ENCODE measurements at regions not wholly inside any gene's neighbourhood (a gene's known extent, or its start where the extent isn't known, plus 50 kb on each side); places are given as distances from the start of the nearest gene placed in this dataset.

DNA sequence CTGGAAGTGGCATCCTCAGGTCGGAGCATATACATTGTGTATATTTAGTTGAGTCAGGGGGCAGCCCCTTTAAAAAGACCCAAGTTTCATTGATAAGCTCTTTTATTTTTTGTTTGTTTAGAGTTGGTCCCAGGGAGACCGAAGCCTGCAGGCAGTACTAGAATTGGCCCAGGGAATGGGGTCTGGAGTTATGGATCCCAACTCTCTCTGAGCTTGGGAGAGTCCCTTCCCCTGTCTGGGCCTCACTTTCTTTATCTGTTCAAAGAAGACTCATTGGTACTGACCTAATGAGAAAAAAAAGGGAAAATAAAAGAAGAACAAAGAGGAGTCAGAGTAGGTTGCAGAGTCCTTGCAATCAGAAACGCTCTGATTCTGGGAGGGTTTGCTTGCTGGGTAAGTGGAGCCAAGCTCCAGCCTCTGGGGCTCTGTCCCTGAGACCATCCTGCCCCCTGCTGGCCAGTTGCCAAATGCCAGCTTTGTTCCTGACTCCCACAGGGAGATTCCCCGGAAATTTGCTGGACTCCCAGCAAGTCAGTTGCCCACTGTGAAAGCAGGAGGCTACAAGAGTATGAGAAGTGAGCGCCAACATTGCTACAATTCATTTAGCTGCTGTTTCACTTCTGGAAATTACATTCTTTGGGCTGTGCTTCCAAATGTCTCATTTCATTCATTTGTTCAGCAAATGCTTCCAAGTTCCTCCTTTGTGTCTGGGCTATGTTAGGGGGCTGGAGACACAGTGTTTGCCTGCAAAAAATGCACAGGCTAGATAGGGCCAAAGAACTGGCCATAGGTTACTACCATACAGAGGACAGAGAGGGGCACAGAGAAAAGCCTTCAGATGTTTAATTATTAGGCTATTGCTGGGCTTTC lies 156.2 kb downstream of the MELK start:
- DNase-seq = peak; percentile 81

DNA sequence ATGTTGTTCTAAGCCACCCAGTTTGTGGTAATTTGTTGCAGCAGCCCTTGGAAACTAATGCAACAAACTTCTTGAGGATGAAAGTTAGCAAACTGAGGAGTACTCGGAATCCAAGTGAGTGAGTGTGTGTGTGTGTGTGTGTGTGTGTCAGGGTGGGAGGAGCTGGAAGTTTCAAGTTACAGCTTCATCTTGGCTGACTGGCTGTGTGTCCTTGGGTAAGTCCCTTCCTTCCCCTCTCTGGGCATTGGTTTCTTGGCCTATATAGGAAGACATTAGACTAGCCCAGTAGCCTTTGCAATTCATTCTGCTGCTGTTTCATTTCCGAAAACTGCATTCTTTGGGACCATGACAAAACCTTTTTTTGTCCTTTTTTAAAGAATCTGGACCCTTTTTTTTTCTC lies 157.2 kb downstream of the MELK start:
- no peak for DNase-seq

DNA sequence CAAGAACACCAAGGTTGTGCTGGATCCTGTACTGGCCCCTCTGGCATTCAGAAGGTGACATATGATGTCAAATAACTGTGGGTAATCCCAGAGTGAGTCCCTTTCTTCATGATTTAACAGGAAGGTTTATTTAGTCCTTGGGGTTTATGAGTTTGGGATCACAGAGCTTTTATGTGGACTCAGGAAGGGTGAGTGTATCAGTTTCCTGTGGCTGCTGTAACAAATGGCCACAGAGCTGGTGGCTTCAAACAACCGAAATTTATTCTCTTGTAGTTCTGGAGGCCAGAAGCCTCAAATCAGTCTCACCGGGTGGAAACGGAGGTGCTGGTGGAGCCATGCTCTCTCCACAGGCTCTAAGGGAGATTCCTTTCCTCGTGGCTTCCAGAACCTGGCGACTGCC lies 157.7 kb downstream of the MELK start:
- no peak for DNase-seq

DNA sequence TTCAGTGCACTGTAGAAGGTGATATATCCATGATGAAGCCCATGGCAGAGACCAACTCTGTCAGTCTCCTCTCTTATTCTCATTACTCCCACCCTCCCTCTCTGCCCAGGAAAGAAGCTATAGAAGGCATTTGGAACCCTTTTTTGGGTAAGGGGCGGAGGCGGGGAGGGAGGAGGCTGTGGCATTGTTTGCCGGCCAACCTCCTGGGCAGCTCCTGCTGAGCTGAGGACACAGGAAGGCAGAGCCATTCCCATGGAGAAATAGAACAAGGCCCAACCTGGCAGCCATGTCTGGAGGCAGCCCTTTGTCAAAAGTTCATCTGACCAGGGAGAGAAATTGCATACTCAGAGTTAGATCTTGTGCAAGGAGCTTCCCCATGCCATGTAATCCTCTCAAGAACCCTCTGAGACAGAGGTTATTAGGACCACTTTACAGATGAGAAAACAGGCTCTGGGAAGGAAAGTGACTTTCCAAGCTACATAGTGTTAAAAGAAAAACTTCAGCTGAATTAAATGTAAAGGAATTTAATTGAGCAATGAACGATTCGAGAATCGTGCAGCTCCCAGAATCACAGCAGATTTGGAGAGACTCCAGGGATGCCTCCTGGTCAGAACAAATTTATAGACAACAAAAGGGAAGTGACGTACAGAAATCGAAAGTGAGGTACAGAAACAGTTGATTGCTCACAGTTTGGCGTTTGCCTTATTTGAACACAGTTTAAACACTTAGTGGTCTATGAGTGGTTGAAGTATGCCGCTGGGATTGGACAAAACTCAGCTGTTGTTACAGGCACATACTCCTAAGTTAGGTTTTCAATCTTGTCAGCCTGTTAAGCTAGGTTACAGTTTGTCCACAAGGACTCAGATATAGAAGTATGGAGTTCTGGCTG lies 158.6 kb downstream of the MELK start:
- no peak for DNase-seq

DNA sequence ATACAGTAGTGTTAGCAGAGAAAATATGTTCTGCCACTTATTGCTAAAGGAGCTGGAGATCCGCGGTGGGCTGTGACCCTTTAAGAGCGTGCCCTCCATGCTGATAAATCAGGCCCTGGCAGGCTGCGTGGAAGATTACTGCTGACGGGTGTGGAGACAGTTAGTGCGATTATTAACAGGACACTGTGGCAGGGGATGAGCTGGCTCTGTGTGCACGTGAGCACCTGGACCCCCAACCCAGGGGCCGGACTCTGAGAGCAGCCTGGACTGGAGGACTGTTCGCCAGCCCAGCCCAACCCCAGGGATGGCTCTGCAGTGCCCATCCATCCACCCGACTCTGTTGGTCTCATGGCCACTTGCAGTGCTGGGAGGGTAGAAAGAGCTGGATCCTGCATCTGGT lies 162.0 kb downstream of the MELK start:
- no peak for DNase-seq

DNA sequence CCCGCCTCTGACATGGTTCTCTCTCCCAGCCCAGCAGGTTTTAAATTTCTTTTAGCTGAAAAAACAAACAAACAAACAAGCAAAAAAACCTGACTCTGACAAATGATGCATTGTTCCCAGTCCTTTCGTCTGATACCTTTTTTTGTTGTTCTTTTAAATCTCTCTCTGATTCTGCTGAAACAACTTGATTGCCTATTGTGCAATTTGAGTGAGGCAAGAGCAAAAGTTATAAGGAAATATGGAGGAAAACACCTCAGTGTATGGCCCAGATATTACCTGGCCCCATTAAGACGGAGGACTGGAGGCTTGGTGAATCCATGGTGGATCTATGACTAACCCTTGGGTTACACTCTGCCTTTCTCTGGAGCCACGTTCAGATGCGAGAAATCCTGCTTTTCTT lies 164.0 kb downstream of the MELK start:
- no peak for DNase-seq

DNA sequence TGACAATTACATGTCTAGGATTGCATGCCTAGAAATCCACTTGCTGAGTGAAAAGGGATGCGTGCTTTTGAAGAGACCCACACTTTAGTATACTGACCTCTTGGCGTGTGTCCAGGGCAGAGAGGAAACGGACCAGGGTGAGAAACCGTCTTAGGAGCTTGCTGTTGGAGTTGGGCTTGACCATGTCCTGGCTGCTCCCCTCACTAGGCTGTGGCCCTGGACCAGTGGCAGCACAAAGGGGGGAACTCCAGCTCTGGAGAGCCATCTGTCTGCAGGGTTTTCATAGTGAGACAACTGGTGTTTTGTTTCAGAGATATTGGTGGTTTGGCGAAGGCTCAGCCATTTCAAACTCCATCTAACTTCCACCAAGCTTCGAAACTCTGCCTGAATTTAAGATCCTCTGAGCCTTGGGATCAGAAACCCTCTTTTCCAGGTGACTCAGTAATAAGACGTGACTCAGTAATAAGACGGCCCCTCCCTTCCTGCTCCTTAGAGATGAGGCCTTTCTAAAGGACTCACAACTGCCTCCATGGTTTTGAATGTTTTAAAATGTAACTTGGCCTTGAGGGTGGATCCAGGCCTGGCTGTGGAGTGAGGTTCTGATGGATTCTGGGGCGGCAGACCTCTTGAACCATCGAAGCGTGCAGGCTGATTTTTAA lies 165.8 kb downstream of the MELK start:
- DNase-seq = no peak

DNA sequence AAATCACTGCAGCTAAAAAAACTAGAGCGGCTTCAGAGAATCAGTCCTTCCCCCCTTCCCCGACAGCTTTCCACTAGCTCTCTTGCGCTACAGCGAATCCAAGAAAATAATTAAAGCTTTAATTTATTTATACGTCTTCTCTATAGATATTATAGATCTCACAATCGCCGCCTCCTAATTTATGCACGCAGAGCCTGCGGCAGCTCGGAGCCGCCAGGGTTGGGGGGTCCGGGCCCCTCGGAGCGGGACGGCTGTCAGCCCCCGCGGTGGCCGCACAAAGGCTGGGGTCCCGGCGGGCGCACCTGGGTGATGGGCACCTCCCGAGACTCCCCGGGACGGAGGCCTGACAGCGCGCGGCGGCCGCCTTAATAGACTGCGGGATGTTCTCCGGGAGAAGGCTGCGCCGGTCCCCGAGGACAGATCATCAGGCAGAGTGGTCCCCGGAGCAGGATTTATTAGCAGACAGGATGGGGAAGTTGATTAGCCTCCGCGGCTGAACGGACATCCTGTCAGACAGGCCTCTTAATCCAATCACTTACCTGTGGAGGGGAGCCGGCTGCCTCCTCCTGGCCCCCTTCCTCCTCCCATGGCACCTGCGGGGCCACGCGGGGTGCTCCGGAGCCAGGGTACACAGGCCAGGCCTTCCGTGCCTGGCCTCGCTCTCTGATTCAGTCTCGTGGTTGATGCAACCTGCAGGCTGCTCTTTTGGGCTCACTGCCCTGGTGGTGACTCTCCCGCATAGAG lies 166.8 kb downstream of the MELK start:
- no peak for DNase-seq

DNA sequence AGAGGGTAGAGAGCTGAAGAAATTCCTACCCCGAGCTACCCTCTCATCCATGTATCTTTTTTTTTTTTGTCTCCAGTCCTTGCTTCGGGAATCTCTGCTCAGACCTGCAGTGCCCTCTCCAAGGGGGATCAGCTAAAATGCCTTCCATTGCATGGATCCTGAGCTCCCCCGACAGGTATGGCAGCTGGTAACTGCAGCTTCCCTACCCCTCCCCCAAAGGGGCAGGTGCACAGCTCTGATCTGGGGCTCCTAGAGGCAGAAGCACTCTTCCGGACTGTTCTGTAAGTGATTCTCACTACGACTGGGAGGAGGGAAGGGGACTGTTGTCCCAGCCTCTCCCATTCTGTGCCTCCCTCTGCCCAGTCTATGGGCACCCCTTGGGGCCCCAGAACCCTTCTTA lies 169.6 kb downstream of the MELK start:
- no peak for DNase-seq

DNA sequence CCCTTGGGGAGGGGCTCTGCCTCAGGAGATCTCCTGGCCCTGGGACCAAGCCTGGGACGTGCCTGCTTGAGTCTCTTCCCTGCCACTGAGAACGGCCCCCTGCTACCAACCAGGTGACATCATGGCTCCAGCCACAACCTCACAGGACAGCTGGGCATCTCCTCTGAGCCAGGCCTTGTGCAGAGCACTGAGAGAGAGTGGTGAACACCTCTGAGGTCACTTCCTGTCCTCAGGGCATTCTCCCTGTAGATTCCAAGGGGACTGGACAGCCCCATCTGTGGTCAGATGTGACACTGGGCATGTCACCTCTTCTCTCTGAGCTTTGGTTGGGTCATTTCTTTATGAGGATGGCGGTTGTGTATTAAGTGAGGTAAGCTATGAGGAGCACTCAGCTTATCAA lies 172.0 kb downstream of the MELK start:
- DNase-seq = no peak

DNA sequence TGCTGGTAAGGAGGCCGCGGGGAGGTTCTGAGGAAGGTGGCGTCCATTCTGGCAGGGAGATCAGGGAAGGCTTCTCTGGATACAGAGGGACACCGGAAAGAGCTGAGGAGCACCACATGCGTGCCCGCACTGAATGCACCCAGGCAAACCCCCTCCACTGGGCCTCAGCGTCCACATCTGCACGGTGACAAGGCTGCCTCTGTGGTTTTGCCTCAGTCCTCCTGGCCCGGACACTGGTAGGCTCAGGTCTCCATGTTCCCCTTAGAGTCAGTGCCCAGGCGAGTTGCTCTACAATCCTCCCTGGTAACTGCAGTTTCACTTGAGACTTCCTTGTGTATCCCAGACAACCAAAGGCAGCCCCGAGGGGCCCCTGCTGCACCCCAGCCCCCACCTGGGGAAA lies 173.3 kb downstream of the MELK start:
- no peak for DNase-seq

DNA sequence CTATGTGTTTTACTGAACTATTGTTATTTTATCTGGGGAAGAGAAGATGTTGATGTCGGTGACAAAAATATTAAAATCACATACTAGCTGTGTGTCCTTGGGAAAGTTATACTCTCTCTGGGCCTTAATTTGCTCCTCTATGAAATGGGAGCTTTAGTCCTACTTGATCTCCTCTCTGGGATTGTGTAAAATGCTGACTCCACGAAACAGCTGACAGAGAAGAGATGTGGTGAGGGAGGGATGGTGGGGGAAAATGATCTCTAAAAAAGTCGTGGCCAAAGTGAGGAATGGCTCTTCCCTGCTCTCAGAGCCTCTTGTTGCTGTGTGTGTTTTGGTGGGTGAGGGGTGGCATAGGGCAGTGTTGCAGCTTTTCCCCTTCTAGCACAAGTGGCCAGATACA lies 173.7 kb downstream of the MELK start:
- no peak for DNase-seq

DNA sequence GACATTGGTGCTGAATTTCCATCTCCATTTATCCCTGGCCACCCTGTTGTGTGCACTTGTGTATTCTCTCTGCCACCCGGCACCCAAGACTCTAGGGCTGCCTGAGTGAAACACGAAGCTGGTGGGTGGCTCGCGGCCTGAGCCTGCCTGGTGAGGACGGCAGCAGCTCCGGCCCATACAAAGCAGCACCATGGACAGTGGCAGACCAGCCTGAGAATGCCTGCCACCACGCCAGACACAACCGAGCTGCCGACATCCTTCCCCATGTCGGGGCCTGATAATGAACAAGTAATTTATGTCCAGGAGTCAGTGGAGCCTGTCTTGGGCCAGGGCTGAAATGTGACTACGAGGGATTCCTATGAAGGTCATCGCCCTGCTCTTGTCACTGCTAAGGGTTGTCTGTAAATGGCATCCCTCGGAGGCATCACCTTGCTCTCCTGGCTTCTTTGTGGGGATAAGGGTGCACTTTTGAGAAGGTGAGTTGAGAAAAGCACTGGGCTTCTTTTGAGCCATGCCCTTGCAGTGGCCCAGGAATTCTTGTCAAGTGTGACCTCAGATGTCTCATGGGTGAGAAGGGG lies 175.7 kb downstream of the MELK start:
- DNase-seq = no peak

DNA sequence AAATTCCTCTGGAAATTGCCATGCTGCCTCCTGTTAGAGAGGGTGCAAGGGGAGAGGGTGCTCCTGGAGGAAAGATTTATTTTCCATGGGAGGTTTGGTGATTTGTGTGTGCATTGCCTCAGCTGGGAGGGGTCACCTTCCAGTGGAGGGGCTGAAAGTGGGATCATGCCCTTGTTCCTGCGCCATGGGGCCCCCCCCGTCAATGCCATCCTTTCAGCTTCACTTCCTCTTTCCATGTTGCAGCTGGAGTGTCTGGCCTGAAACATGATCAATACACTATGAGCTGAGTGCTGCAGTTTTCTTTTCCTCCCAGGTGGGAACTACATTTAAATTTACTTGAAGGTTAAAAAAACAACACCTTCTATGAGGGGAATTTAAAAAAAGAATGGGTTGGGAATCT lies 176.8 kb downstream of the MELK start:
- DNase-seq = no peak

DNA sequence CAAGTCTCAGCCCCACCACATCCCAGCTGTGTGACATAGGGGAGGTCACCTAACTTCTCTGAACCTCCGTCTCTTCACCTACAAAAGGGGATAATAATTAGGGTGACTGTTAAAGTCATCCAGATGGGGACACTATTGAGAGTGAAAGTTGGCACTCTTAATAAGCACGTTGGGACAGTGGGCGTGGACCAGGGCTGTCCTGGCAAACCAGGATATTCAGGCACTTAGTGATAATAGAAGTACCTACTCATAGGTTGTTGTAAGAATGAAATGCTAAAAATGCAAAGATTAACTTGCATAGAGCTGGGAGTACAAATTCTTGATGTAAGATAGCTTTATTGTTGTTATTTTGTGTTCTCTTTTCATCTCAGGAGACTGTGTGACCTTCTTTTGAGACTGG lies 177.9 kb downstream of the MELK start:
- no peak for DNase-seq

DNA sequence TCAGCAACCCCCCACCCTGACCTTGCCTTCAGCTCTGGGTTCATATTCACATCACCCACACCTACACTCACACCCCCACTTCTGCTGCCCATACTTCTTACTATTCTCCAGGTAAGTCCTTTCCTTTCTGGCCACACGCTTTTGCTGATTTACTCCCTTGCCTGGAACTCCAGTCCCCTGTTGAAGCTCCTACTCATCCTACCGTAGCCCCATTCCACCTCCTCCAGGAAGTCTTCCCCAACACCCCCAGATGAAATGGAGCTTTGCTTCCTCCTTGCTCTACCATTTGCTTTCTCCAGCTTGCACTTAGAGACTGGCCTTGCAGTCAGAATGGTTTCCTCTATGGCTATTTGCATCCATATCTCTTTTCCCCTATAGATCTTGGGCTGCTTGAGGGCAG lies 182.3 kb downstream of the MELK start:
- no peak for DNase-seq

DNA sequence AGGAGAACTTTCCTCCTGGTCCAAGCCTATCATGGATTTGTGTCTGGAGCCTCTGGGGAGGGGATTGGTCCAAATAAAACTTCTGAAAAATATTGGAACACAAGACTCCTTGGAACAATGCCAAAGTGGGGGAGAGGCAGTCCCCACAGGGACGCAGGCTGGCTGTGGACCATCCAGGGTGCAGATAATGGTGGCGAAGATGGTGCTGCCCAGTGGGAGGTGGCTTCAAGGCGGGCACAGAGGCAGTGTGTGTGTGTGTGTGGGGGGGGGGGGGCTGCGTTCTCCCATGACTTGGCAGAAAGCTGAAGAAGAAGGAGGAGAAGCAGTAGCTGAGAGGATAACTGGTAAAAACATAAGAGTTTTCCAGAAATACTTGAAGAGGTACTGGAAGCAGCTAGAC lies 186.4 kb downstream of the MELK start:
- no peak for DNase-seq

DNA sequence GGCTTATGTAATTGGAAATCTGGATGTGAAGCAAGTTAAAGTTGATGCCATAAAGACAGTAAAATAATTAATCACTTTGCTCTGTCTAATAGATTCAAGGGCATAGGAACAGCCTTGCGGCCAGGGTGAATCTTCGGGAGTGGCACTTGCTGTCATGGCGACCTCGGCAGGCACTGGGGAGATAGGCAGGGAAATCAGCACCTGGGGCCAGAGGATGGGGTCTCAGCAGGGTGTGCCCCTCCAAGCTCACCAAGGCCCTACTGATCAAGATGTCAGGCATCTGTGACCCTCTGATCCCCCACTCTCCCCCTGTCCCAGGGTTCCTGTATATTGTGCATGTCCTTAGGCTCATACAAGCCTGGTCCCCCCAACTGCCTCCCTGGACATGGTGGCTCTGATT lies 187.3 kb downstream of the MELK start:
- DNase-seq = no peak

DNA sequence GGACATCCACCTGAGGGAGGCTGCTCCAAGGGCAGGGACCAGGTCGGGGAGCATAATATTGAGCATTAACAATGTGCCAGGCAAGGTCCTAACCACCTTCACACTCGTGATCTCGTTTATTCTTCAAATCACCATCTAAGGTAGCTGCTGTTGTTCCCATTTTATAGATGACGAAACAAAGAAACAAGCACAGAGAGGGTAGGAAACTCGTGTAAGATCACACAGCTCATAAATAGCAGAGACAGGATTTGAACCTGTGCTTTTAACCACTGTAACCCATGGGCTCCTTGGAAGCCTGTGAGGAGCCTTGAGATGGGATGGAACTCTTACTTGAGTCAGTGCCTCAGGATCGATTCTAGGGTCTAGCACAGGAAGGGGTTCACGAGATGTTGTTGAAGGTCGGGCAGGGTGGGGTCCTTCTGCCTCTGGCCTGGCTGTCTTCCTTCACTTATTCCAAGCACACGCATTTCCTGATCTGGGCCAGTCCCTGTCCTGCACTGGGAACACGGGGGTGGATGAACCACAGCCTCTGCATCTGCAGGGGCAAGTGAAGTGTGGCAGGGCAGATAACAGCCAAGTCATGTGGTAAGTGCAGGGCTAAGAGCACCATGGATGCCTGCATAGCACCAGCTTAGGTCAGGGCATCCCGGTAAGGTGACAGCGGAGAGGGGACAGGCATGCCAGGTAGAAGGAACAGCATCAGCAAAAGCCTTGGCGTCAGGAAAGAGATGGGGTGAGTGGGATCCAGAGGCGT lies 188.1 kb downstream of the MELK start:
- DNase-seq = no peak

DNA sequence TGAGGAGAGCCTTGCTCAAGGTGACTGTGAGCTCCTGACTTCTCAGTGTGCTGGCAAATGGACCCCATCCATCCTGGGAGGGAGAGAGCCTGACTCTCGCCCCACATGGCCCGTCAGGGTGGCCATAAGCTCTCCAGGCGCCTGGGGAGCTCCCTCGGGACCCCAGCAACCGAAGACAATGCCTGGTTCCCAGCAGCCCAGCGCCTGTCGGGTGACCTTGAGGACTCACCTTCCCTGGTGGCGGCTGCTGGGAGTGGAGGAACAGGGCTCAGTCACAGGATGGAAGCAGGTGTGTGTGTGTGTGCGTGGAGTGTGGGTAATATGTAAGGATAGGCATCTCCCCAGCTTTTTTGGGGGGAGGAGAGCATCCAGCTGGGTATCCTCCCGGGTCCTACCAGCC lies 190.3 kb downstream of the MELK start:
- DNase-seq = no peak

DNA sequence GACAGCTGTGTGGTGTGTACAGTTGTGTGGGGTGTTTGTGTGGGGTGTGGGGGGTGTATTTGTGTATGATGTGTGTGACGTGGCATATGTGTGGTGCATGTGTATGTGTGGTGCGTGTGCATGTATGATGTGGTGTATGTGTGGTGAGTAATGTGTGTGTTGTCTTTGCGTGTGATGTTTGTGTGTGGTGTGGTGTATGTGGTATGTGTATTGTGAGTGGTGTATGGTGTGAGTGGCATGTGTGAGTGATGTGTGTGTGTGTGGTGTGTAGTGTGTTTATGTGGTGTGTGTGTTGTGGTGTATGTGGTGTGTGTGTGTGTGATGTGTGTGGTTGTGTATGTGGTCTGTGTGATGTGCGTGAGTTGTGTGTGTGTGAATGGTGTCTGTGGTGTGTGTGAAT lies 191.1 kb downstream of the MELK start:
- no peak for DNase-seq
